Right lobe of liver (tissue), 6 donors: ENCODE measurements at regions not wholly inside any gene's neighbourhood (a gene's known extent, or its start where the extent isn't known, plus 50 kb on each side); places are given as distances from the start of the nearest gene placed in this dataset.

ENCODE experiments used
- ATAC-seq, 4 donors: fragments of 200-7000 bp; cut with Tn5 transposase; one replicate each; pipeline ENCODE4 v1.9.1; 2020; ENCODE audit warnings: mild to moderate bottlenecking in 4 of 4, moderate library complexity in 4 of 4
- DNase-seq, 3 donors: peaks; one replicate each; pipeline ENCODE4 v3.0.0-alpha.2; 2020
- H3K27ac ChIP-seq, 3 donors: fragments of 200-600 bp; one replicate each; pipeline ENCODE4 v1.8.0; 2022
- H3K27me3 ChIP-seq, 2 donors: fragments of 200-600 bp; one replicate each; pipeline ENCODE4 v1.8.0; 2022
- H3K36me3 ChIP-seq, 4 donors: fragments of 200-600 bp; sonication (generic) in 1 of 4; one replicate each; pipeline versions ENCODE4 v1.5.1 to v1.8.0; 2017 to 2022; ENCODE audit warnings: control low read depth in 1 of 4
- H3K4me1 ChIP-seq, 4 donors: fragments of 200-600 bp; sonication (generic) in 1 of 4; one replicate each; pipeline versions ENCODE4 v1.5.1 to v1.8.0; 2017 to 2022; ENCODE audit warnings: control low read depth in 1 of 4
- H3K4me3 ChIP-seq, 3 donors: fragments of 200-600 bp; one replicate each; pipeline ENCODE4 v1.8.0; 2022
- H3K9me3 ChIP-seq, 4 donors: fragments of 200-600 bp; sonication (generic) in 1 of 4; one replicate each; pipeline versions ENCODE4 v1.5.1 to v1.8.0; 2017 to 2022; ENCODE audit warnings: control low read depth in 1 of 4
- CTCF ChIP-seq, 4 donors: fragments of 200-600 bp in 3 of 4; fragments of 450-650 bp in 1 of 4; IDR thresholded peaks; one replicate each; pipeline versions ENCODE4 v1.5.1 to v1.8.0; 2016 to 2022; ENCODE audit warnings: antibody characterized with exemption in 4 of 4, mild to moderate bottlenecking in 2 of 4
- POLR2A ChIP-seq: fragments of 450-650 bp; IDR thresholded peaks from one replicate; pipeline ENCODE4 v1.6.1; 2017; ENCODE audit warnings: antibody characterized with exemption, mild to moderate bottlenecking
- WGBS: methylation state at CpG from one replicate; pipeline ENCODE4 v1.1.6; 2018; ENCODE audit warnings: low coverage, low lambda C conversion rate; ENCODE audit not compliant: insufficient coverage; ENCODE audit errors: missing lambda C conversion rate; 5-methylcytosine and 5-hydroxymethylcytosine counted together
- intact Hi-C, 2 donors: fragments of 100-400 bp; cut with DNase I; formaldehyde crosslinking; loops; one replicate each; pipeline versions ENCODE4 v1.11.2 to v1.14.1; 2022
- donor health status: DM: no; HTN: yes; CAD: no.
- donor health status: DM: no; HTN: no; CAD: no.
- donor health status: DM: no; HTN: no; CAD: no.
- donor health status: DM: no; HTN: yes; CAD: no.
- donor health status: DM: no; HTN: yes; CAD: no.

GRCh38 chr21:27083144-27083543, 116.3 kb upstream of the ADAMTS5 start:
- no peak for ATAC-seq

GRCh38 chr21:27082431-27083010, 115.6 kb upstream of the ADAMTS5 start:
- intact Hi-C loops: no loop called here
- H3K4me3 ChIP-seq: no peak overlapping the region
- whole genome bisulfite sequencing: 54% methylated on average over 4 of the region's 4 CpGs
- no peaks in the 10 kb centered on the region for H3K36me3 ChIP-seq
- no peaks in the 10 kb centered on the region for H3K4me1 ChIP-seq
- no peaks in the 10 kb centered on the region for H3K9me3 ChIP-seq
- no peak for TF ChIP-seq POLR2A
- no peak for TF ChIP-seq CTCF (IDR thresholded peaks at IDR 0.05)
- no peak overlapping the region for H3K27ac ChIP-seq
- no peak for DNase-seq
- ATAC-seq: no peak
- H3K27me3 ChIP-seq: no peaks in the 10 kb centered on the region

More at GRCh38 chr21:27083144-27083543, 116.3 kb upstream of the ADAMTS5 start:
- H3K4me3 ChIP-seq: no peak overlapping the region
- DNase-seq: no peak
- H3K4me1 ChIP-seq: no peaks in the 10 kb centered on the region
- H3K27me3 ChIP-seq: no peaks in the 10 kb centered on the region
- no peaks in the 10 kb centered on the region for H3K36me3 ChIP-seq
- H3K27ac ChIP-seq: no peak overlapping the region
- no peak for TF ChIP-seq CTCF (IDR thresholded peaks at IDR 0.05)
- TF ChIP-seq POLR2A: no peak
- no peaks in the 10 kb centered on the region for H3K9me3 ChIP-seq
- intact Hi-C loops: no loop called here
- 64% methylated on average over 3 of the region's 3 CpGs for WGBS

GRCh38 chr21:27079636-27080240, 112.8 kb upstream of the ADAMTS5 start:
- H3K36me3 ChIP-seq: no peaks in the 10 kb centered on the region
- DNase-seq (no peak), ATAC-seq (no peak)
- H3K4me3 ChIP-seq: no peak overlapping the region
- H3K9me3 ChIP-seq: no peaks in the 10 kb centered on the region
- TF ChIP-seq POLR2A: no peak
- no peak for TF ChIP-seq CTCF (IDR thresholded peaks at IDR 0.05)
- no peaks in the 10 kb centered on the region for H3K27me3 ChIP-seq
- 78% methylated on average over 5 of the region's 5 CpGs for WGBS
- H3K4me1 ChIP-seq: no peaks in the 10 kb centered on the region
- H3K27ac ChIP-seq: no peak overlapping the region
- intact Hi-C loops: no loop called here

- ATAC-seq: no peak
- no peak for TF ChIP-seq CTCF (IDR thresholded peaks at IDR 0.05)
- TF ChIP-seq POLR2A: no peak
- no peak for DNase-seq
Measured at GRCh38 chr21:27078915-27079314, 112.0 kb upstream of the ADAMTS5 start.

More at GRCh38 chr21:27078915-27079314, 112.0 kb upstream of the ADAMTS5 start:
- Histone ChIP-seq H3K4me3 (no peak overlapping the region), H3K4me1 (no peaks in the 10 kb centered on the region), H3K27me3 (no peaks in the 10 kb centered on the region), H3K9me3 (no peaks in the 10 kb centered on the region), H3K36me3 (no peaks in the 10 kb centered on the region), H3K27ac (no peak overlapping the region)
- 80% methylated on average over 3 of the region's 4 CpGs for WGBS
- intact Hi-C loops: no loop called here
